ENCODE measurements at regions not wholly inside any gene's neighbourhood (a gene's known extent, or its start where the extent isn't known, plus 50 kb on each side); places are given as distances from the start of the nearest gene placed in this dataset.
"Not testable (repeated sequence)": the region's sequence is repeated elsewhere in the genome, so short reads cannot be mapped to it uniquely, and the experiment has no call there.

DNA sequence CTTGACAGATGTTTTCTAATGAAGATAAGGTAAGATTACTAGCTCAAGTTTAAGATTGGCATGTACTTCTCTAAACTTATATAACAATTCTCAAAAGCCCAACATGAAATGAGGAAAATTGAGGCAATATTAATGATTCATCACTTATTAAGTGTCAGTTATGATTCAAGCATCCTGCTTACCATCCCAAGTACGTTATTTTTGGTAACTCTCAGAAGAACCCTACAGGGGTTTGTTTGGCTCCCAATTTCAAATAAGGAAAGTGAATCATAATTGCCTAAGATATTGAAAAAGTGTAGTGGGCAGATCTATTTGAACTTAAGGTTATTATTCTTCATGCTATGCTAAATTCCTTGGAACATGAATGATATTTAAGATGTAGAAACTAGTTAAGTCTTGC is 387.9 kb upstream of the TENM3 start:
- no peak for DNase-seq (ENCODE audit: low read depth in 4 of 4, low spot score in 3 of 4)

GRCh38 chr4:181857471-181857870 is 385.7 kb upstream of the TENM3 start:
- DNase-seq (ENCODE audit: low read depth in 4 of 4, low spot score in 3 of 4) = not testable (repeated sequence)

DNA sequence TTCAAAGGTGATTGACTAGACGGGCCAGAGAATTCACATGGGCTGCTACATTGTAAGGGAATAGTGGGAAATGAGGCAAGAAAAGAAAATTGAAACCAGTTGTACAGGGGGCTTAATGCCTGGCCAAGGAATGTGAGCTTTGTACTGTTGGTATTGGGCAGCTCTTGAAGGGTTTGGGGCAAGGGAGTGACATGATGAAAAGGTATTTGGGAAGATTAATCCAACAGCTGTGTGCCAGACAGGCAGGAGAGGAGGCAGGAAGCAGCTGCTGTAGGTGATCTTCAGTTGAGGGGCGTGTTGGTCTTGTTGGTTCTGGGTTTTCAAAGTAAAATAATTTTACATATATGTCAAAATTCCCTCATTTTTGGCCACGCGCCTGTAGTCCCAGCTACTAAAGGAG is 384.5 kb upstream of the TENM3 start:
- no peak for DNase-seq (ENCODE audit: low read depth in 4 of 4, low spot score in 3 of 4)

GRCh38 chr4:181859439-181859838 is 383.8 kb upstream of the TENM3 start:
- DNase-seq (ENCODE audit: low read depth in 4 of 4, low spot score in 3 of 4) = no peak

- DNase-seq (ENCODE audit: low read depth in 4 of 4, low spot score in 3 of 4) = no peak
Measured at GRCh38 chr4:181860157-181860556, 383.0 kb upstream of the TENM3 start.

DNA sequence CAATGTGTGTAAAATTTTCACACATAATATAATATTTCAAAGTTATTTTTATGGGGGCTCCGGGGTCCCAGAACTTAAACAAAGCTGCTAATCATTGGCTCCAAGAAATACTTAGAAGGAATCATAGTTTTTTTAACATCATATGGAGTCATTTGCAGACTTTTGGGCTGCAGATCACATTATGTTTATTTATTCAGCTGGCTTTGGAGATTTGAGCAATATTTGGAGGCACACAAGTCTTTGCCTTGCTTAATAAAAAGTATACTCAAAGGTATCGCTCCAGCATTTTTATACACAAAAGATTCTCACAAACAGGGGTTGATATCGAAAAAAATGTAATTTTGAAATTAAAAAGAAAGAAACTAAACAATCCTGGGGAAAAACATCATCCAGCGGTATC is 382.5 kb upstream of the TENM3 start:
- DNase-seq (ENCODE audit: low read depth in 4 of 4, low spot score in 3 of 4) = no peak

DNA sequence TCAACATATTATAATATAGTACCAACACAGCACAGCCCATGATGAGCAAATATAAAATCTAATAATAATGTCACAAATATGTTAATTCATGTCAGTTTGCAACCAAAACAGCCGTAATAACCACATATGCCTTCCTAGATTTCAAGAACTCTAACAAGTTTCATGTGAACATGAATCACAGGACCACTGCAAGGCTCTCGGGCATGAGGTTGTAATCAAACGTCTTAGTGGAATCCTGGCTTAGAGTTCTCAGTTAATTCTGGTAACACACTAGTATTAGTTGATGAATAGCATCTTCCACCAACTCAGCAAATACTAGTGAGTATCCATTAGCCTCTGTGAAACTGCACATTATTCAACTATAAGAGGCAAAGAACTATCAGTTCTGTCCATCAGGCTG is 379.3 kb upstream of the TENM3 start:
- DNase-seq (ENCODE audit: low read depth in 4 of 4, low spot score in 3 of 4) = no peak

DNA sequence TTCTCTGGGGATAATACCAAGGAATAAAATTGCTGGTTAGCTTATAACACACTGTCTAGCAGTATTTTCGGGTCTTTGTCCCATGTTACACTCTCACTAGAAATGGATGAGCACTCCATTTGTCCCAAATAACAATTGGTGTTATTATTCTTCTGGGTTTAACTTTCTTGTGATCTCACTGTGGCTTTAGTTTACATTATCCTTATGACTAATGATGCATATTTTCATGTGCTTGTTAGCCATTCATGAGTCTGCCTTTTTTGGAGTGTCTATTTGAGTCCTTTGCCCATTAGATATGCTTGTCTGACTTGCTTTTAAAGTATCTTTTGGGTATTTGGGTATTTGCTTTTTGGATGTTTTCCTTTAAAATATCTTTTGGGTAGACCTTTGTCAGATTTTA is 372.9 kb upstream of the TENM3 start:
- DNase-seq (ENCODE audit: low read depth in 4 of 4, low spot score in 3 of 4) = no peak

DNA sequence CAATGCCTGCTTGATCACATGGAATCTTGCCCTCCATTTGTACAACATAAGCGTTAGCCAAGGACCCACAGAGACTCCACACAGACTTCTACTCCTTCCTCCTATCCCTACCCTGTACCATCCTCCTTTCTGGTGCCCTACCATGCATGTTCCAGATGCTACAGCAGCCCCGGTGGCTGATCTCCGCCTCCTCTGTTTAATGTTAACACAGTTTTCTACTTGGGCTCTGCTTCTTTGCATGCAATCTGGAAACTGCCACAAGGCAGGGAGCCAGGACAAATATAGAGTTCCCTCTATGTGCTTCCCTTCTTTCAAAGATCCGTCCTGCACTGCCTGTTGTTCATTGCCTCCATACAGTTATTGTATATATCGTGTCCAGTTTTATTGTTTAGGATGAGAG is 368.6 kb upstream of the TENM3 start:
- DNase-seq (ENCODE audit: low read depth in 4 of 4, low spot score in 3 of 4) = no peak

DNA sequence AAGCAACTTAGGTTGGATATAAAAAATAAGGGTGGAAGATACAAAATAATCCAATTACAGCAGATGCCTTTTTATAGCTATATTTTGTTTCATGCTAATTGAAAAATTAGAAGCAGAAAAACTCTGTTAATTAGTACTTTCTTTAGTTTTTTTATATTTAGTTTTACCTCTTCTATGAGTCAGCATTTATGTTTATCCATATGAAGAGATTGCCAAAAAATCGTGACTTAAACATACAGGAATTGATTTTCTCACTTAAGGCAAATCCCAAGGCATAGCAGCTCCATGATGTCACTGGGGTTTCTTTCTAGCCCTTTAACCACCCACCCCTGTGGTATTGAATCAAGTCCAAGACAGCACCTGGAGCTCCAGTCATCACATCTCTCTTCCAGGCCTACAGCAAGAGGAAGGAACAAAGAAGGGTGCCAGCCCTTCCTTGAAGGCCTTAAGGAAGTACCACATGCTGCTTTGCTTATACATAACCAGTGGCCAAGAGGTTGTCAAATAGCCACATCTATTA is 365.8 kb upstream of the TENM3 start:
- DNase-seq (ENCODE audit: low read depth in 4 of 4, low spot score in 3 of 4) = no peak

DNA sequence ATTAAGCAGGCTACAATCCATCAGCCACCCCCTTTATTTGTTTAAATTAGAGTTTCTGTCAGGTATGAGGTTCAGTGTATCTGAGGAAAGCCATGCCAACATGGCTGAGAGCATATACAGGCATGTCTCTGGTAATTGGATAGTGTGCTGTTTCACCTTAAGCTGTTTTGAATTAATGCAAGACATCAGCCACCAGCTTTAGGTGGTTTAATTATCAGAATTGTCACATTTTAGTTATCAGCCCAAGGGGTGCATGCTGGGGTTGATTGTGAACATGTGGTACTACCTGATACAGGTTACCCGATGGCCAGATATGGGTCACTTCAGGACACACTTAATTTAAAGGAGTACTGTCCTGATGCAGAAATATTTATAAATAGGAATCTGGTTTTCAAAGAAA is 353.2 kb upstream of the TENM3 start:
- no peak for DNase-seq (ENCODE audit: low read depth in 4 of 4, low spot score in 3 of 4)

GRCh38 chr4:181890911-181891310 is 352.3 kb upstream of the TENM3 start:
- no peak for DNase-seq (ENCODE audit: low read depth in 4 of 4, low spot score in 3 of 4)

DNA sequence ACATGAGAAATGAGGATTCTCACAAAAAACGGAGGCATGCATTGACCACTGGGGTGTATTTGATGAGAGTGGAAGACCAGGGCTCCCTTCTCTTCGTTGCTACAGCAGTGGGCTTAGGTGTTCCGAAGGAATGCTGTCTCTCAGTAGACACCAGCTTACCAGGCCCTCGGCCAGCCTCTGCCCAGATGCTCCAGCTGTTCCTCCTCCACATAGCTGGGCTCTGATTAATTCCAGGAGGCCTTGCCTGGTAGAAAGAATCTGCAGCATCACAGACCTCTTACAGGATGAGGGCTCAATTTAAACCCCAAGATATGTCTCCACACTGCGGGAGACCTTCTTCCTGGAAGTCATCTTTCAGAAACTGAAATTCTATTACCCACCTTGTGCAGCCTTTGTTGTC is 346.6 kb upstream of the TENM3 start:
- DNase-seq (ENCODE audit: low read depth in 4 of 4, low spot score in 3 of 4) = no peak

DNA sequence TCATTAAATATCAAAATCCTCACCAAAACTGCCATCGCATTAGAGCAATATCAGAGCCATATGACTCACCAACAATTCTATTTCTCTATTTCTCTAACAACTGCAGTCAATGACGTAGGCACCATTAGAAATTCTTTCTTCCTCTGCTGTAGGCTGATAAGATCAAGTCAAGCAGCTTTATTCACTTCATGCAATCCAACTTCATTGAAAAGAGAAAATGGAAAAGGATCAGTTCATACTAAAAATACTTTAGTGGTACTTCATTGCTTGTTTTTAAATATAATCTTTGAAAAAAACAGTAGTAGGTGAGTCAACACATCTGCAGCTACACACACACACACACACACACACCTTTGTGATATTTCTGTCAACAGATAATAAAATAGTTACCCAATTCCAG is 345.3 kb upstream of the TENM3 start:
- DNase-seq (ENCODE audit: low read depth in 4 of 4, low spot score in 3 of 4) = no peak

GRCh38 chr4:181902404-181902803 is 340.8 kb upstream of the TENM3 start:
- DNase-seq (ENCODE audit: low read depth in 4 of 4, low spot score in 3 of 4) = not testable (repeated sequence)

DNA sequence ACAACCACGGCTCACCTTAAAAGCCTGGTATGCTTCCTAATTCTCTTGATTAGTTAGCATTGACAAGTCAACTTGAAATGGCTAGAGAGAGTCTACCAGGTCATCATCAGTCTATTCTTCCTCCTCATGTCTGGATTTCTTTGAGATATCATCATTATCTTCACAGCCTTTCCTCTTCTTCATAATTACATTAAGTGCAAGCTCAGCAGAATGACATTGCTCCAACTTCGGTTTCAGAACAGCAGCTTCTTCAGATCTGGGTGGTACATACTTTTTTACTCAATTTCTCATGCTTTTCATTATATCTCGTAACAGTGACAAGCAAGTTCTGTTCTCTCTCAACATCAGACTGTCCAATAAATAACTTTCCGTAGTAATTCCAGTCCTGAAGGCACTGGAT is 337.5 kb upstream of the TENM3 start:
- DNase-seq (ENCODE audit: low read depth in 4 of 4, low spot score in 3 of 4) = no peak

DNA sequence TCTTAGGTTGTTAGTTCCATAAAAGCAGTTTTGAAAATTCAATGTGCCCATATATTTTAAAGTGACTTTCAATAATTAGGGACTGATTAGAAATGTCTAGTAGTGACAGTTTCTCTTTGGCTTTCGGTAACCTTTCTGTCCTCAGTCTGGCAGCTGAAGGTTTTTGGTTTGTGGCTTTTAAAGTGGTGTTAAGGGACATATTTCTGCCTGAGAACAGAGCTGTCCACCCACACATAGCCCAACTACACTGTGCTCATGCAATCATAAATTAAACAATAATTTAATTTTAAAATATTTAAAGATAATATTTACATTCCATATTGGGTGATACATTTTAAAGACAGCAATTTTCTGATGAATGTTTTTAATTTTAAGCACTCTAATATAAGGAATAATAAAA is 335.0 kb upstream of the TENM3 start:
- no peak for DNase-seq (ENCODE audit: low read depth in 4 of 4, low spot score in 3 of 4)

DNA sequence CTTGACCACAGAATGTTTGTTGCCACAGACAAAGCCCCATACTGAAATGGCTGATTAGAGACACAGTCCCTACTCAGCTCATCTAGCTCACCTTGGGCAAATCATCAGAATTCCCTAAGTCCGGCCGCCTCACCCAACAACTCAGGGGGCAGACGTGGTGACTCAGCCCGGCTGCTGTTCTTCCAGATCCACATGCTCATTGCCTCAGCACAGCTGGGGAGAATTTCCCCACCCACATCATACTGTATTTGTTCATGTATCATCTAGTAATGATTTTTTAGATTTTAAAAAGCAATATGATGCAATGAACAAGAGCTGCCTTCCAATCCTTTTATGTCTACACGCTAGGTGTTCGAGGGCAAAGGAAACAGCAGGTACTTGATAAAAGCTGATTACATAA is 333.8 kb upstream of the TENM3 start:
- no peak for DNase-seq (ENCODE audit: low read depth in 4 of 4, low spot score in 3 of 4)

DNA sequence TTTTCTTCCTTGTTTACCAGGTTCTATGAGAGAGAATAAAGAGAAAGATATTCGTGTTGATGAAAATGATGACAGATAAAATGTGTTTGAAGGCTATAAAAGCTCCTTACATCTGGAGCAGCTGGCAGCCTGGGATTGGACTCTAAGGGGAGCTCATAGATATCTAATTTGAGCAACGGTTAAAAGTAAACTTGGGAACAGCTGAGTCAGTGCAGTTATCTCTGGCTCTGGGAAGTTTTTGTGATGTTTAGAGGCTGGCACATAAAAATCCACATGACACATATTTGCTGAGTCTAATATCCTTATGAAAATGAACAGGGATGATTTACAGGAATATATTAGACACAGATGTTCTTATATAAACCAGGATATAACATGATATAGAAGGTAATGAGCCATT is 331.8 kb upstream of the TENM3 start:
- no peak for DNase-seq (ENCODE audit: low read depth in 4 of 4, low spot score in 3 of 4)

- DNase-seq (ENCODE audit: low read depth in 4 of 4, low spot score in 3 of 4) = no peak
Measured at GRCh38 chr4:181933471-181933870, 309.7 kb upstream of the TENM3 start.

- no peak for DNase-seq (ENCODE audit: low read depth in 4 of 4, low spot score in 3 of 4)
Measured at GRCh38 chr4:181938631-181939030, 304.6 kb upstream of the TENM3 start.

DNA sequence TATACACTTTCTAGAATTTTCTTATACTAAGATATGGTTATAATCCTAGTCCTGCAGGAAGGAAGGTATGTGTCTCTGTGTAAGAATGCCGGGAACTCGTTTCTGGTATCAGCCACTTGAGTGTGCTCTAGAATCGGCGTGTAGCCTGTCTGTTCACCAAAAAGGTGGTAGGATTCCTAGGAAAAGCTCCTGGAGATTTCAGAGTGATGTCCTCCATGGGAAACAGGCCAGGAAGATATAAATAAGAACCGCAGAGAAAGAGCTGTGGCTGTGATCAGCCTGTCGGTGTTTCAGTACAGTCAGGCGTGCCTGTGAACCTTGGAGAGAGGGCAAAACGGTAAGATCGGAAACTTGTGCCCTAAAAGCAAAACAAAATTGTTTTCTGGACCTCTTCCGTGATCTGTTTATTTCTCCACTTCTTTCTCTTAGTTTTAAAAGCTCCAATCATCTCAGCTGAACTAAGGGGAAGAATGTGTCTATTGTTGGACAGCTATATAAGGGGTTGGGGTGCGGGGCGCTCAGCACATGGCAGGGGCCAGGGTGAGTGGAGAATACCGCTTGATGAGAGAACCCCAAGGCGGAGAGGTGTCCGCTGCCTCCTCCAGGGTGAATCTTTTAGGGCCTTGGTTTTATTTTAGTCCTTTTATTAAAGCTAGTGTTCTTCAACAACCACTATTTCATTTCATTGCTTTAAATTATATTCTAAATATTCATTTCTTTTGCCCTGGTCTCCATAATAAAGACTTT is 303.8 kb upstream of the TENM3 start:
- no peak for DNase-seq (ENCODE audit: low read depth in 4 of 4, low spot score in 3 of 4)

GRCh38 chr4:181944527-181944926 is 298.7 kb upstream of the TENM3 start:
- no peak for DNase-seq (ENCODE audit: low read depth in 4 of 4, low spot score in 3 of 4)
